ENCODE measurements at regions not wholly inside any gene's neighbourhood (a gene's known extent, or its start where the extent isn't known, plus 50 kb on each side); places are given as distances from the start of the nearest gene placed in this dataset.

- no peak overlapping the region for H3K27ac ChIP-seq
- H3K36me3 ChIP-seq: no peaks in the 10 kb centered on the region
- TF ChIP-seq POLR2A (IDR thresholded peaks at IDR 0.05) (no peak), CTCF (IDR thresholded peaks at IDR 0.05) (no peak)
- H3K27me3 ChIP-seq: no peaks in the 10 kb centered on the region
- intact Hi-C loops (cut with DNase I): no loop called here
- no peak for DNase-seq
- ATAC-seq: no peak
- no peak overlapping the region for H3K4me3 ChIP-seq
- no peaks in the 10 kb centered on the region for H3K9me3 ChIP-seq
- no peaks in the 10 kb centered on the region for H3K4me1 ChIP-seq
- WGBS (ENCODE audit: insufficient coverage, low coverage, low lambda C conversion rate, missing lambda C conversion rate): 45% methylated on average over 2 of the region's 2 CpGs
Measured at GRCh38 chr4:58935332-58935731, 1825.1 kb upstream of the IGFBP7 start.

DNA sequence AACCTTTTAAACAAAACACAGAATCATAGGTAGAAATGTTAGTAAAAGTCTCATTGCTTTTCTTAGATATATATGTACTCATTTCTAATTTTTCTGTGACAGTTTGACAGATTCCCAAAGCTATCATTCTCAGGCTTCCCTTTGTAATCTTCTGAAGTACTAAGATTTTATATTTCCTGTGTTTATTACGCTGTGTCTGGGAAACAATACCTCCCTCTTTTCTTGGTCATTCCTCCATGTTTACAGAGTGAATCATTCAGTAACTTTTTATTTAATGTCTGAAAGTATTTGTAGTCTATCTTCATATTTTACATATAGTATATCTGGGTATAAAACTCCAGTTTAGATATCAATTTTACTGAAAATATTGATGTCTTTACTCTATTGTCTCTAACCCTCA is 1826.3 kb upstream of the IGFBP7 start:
- Histone ChIP-seq H3K36me3 (no peaks in the 10 kb centered on the region), H3K9me3 (no peaks in the 10 kb centered on the region), H3K4me1 (no peaks in the 10 kb centered on the region), H3K4me3 (no peak overlapping the region), H3K27ac (no peak overlapping the region), H3K27me3 (no peaks in the 10 kb centered on the region)
- intact Hi-C loops (cut with DNase I): no loop called here
- TF ChIP-seq CTCF (IDR thresholded peaks at IDR 0.05) (no peak), POLR2A (IDR thresholded peaks at IDR 0.05) (no peak)
- ATAC-seq (no peak), DNase-seq (no peak)
- 43% methylated on average over 1 of the region's 1 CpG for WGBS (ENCODE audit: insufficient coverage, low coverage, low lambda C conversion rate, missing lambda C conversion rate)

DNA sequence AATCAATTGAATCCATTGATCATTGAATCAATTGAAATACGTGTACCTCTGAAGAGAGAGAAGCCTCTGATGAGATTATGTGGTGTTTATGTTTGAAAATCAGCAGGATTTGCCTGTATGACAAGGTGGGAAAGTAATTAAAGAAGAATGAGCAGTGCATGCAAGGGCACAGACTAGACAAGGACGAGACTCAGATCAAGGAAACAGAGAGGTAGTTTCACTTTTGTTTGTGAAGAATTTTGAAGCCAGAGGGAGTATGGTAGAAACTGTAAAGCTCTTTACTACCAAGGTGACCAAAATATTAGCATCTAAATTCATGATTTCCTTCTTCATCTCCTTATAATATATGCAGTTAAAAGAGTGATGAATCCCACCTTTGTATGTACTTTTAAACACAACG is 1830.0 kb upstream of the IGFBP7 start:
- 26% methylated on average over 3 of the region's 3 CpGs for WGBS (ENCODE audit: insufficient coverage, low coverage, low lambda C conversion rate, missing lambda C conversion rate)
- ATAC-seq: no peak
- H3K27me3 ChIP-seq: no peaks in the 10 kb centered on the region
- intact Hi-C loops (cut with DNase I): no loop called here
- no peaks in the 10 kb centered on the region for H3K9me3 ChIP-seq
- no peaks in the 10 kb centered on the region for H3K36me3 ChIP-seq
- H3K27ac ChIP-seq: no peak overlapping the region
- TF ChIP-seq POLR2A (IDR thresholded peaks at IDR 0.05) (no peak), CTCF (IDR thresholded peaks at IDR 0.05) (no peak)
- H3K4me1 ChIP-seq: no peaks in the 10 kb centered on the region
- DNase-seq: no peak
- H3K4me3 ChIP-seq: no peak overlapping the region

DNA sequence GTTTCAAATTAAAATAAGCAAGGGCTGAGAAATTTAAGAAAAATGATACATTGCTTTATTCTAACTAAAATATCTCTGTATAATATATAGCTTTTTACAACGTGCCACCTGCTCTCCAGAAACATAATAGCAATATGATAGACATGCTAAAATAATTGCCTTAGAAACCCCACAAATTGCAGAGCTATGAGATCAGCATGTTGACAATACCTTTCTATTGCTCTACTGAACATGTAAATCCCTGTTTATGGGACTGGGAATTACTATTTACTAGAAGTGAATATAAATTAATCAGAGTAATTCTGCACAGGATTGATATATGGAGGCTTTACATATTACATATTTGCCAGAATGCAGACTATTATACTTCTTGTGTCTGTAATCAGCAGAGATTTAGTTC is 1831.1 kb upstream of the IGFBP7 start:
- no peak for DNase-seq
- no peak overlapping the region for H3K27ac ChIP-seq
- TF ChIP-seq CTCF (IDR thresholded peaks at IDR 0.05) (no peak), POLR2A (IDR thresholded peaks at IDR 0.05) (no peak)
- H3K4me1 ChIP-seq: no peaks in the 10 kb centered on the region
- no peaks in the 10 kb centered on the region for H3K27me3 ChIP-seq
- 21% methylated on average over 1 of the region's 1 CpG for WGBS (ENCODE audit: insufficient coverage, low coverage, low lambda C conversion rate, missing lambda C conversion rate)
- no peaks in the 10 kb centered on the region for H3K36me3 ChIP-seq
- no peak for ATAC-seq
- H3K9me3 ChIP-seq: no peaks in the 10 kb centered on the region
- H3K4me3 ChIP-seq: no peak overlapping the region
- intact Hi-C loops (cut with DNase I): no loop called here

DNA sequence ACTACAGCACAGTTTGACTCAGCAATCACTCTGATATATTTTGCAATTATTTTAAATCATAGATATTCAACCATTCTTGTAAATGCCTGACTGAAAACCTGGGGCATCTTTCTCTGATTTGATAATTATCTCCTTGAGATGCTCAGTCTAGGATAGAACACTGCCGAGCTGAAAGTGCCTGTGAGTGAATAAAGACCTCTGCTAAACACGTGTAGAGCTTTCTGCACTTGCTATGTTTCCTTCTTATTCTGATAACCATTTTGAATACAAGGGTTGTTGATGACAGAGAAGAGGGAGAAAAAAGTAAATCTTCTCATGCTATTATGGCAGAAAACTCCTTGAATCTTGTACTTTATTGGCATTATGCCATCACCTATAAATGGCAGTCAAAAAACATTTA is 1843.4 kb upstream of the IGFBP7 start:
- Histone ChIP-seq H3K36me3 (no peaks in the 10 kb centered on the region), H3K4me3 (no peak overlapping the region), H3K27ac (no peak overlapping the region), H3K4me1 (no peaks in the 10 kb centered on the region), H3K27me3 (no peaks in the 10 kb centered on the region), H3K9me3 (no peaks in the 10 kb centered on the region)
- ATAC-seq (no peak), DNase-seq (no peak)
- WGBS (ENCODE audit: insufficient coverage, low coverage, low lambda C conversion rate, missing lambda C conversion rate): 41% methylated on average over 2 of the region's 2 CpGs
- intact Hi-C loops (cut with DNase I): no loop called here
- TF ChIP-seq CTCF (IDR thresholded peaks at IDR 0.05) (no peak), POLR2A (IDR thresholded peaks at IDR 0.05) (no peak)

Data from right lobe of liver (tissue), 6 donors.